NCI-H446 treated with DMSO at 0.1 percent for 48 hours (cell line): ENCODE measurements at regions not wholly inside any gene's neighbourhood (a gene's known extent, or its start where the extent isn't known, plus 50 kb on each side); places are given as distances from the start of the nearest gene placed in this dataset.
A peak's percentile ranks its signal among the peaks of the same experiment; 100 is the strongest.
"Not testable (repeated sequence)": the region's sequence is repeated elsewhere in the genome, so short reads cannot be mapped to it uniquely, and the experiment has no call there.

Source experiments
- DNase-seq: peaks from one replicate; lab custom pipeline; 2025; lab: John Stamatoyannopoulos, UW

DNA sequence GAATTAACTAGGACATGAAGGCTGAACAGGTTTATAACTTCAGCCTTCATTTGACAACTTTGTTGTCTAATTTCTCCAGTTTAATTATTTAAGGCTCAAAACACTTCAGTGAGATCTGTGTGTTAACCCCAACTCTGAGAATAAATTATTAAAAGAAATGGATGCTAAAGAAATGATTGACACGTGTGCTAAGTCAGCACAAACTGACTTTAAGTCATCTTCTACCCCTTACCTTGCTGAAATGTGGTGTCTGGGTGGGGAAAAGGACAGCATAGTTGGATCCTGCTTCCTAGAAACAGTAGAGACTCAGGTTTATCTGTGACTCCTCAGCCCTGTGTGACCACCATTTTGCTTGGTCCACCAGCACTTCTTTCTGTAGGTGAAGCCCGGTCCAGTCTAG, 324.8 kb upstream of the NPSR1 start:
- no peak for DNase-seq

DNA sequence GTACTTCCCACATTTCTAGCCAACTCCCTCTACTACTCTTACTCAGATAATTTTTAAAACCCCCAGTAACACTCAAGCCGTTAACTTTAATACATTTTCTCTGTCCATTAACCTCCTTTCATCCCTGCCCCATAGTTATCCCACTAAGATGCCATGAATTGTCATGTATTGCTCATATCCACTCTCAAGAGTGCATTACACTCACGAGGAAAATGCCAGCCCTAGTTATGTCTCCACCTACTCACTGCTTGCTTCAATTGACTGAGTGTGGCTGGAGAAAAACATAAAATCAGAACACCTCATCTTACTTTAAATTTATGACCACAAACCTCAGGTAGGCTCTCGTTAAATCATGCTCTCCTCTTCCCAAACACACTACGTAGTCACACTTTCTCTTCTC, 324.1 kb upstream of the NPSR1 start:
- no peak for DNase-seq

DNA sequence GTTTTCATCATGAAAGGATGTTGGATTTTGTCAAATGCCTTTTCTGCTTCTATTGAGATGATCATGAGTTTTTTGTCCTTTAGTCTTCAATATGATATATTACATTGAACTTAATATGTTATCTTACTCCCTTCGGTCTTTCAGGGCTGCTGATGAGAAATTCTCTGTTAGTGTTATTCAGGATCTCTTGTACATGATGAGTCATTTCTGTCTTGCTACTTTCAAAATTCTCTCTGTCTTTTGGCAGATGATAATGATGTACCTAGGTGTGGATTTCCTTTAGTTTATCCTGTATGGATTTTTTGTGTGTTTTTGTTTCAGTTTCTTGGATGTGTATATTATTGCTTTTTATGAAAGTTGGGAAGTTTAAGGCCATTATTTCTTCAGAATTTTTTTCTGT, 320.9 kb upstream of the NPSR1 start:
- no peak for DNase-seq

DNA sequence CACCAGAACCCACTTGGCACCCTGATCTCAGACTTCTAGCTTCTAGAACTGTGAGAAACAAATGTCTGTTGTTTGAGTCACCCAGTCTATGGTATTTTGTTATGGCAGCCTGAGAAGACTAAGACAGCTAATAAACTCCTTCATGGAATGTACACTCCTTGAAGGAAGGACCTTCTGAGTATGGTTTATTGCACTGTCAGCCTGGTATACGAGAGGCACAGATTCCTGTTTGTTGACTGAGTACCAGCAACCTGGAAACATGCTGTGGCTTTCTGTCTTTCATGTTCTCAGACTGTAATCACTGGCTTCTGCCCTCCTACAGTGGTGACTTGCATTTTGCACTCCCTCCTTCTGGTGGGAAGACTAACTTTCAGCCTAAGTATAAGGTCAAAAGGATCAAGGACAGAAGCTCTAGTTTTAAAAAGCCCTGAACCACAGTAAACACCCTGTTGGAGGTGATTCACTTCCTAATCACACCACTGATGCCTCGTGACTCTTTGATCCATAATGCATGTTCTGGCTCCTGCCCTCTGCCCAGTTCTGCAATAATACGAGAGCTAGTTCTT, 319.0 kb upstream of the NPSR1 start:
- no peak for DNase-seq

DNA sequence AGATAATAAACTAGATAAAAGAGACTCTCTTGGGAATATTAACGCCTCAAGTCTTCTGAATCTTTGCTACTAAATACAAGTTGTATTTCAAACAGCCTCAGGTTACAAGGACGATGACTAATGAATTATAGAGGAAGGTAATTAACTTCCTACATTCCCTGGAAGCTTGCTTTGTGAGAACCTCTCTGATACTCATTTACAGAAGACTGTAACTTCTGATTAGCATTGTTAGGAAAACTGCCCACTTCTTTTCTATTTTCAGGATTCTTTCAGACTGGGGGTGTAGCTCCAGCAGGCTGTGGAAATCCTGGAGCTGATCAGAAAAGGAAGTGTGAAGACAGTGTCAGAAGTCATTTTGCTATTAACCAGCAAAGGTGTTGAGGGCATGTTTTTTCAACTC, 316.7 kb upstream of the NPSR1 start:
- no peak for DNase-seq

DNA sequence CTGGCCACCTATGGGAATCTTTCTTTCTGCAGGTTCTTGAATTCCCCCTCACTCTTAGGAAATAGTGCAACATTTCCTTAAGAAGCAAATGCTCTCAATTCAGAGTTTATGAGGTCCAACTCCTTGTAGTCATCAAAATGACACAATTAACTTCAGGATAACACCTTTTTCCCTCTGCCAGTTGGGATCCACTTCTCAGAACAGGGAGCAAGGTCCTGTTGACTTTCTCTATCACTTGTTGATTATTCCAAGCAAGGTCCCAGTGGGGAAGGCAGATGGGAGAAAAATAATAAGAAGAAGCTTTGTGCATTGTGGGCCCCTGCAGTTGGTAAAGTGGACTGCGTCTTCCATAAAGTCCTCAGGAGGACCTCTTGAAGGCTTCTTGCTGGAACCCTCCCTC, 315.6 kb upstream of the NPSR1 start:
- DNase-seq: no peak

DNA sequence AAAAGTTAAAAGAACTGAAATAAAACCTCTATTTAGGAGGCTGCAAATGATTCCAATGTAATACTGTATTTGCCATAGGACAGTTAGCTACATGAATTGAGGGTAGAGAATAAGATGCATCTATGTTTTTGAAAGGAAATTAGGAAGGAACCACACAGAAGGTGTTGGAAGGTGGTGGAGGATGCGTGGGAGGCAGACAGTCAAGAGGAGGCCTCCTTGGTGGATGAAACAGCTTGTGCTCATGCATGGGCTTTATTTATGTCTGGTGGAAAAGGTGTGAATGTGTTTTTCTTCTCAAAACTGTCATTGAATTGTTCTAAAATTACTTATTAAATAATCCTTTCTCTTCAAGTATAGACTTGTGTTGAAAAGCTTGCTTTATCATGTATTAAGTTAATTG, 314.4 kb upstream of the NPSR1 start:
- no peak for DNase-seq

DNA sequence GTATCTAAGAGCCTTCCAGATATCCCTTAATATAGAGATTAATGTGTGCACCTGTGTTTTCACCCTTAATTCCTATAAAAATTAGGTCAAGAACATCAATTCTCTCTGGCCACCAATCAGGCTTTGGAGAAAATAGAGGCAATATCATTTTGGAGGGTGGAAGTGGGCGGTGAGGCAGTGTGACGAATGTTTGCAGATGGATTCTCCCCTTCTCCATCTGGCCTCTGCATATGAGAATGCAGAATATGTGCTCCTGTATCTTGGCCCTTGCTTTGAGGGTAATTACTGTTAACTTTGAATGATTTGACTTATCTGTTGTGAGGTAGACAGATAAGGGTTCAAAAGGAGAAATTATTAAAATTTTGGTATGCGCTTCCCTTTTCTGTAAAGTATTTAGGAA, 304.0 kb upstream of the NPSR1 start:
- DNase-seq: no peak

DNA sequence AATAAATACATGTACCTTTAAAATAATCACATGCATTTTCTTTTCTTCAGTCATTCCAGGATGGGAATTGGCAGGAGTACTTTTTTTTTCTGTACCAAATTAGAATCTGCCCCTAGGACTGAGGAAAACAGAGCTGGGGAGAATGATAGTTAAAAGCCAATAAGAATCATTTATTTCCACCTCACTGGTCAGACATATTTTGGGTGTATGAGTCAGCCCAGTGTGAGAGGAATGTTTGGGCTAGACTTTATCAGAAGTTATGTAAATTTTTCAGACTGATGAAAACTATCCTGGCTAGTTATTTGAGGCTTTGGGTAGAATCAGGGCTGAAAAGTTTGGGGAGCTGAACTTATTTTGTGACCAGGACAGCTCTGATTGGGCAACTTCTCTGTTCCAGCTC, 303.1 kb upstream of the NPSR1 start:
- DNase-seq: peak; percentile 21

DNA sequence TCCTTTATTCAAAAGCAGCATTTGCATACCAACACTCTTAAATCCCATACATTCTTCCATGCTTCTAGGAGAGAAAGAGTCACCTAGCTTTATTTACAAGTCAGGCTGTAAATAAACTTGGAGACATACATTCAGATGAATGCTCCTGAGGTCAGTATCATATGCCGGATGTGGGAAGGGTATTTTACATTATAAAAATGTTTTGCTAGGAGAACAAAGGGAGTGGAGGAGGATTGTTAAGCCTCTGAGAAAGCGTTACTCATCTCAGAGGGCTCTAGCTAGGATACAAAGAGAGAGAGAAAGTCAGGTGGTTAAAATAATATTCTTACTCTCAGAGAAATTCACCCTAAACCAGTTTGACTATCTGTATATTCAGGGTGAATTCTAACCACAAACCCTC, 300.9 kb upstream of the NPSR1 start:
- no peak for DNase-seq

DNA sequence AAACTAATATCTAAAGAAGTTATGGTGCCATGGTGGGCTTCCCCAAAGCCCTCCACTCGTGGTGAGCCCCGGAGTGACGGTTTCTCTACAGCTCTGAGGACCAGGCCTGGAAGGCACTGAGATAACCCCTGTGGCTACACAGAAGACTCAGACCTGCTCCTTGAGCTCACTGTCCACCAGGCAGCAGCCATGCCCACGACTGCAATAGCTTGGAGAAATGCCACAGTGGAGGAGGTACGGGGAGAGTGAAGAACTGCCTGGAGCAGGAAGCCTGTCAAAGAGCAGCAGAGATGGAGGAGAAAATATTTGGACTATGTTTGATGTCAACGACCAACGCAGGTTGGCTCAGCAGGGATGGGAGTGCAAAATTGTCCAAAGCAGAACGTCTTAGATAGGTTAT, 300.1 kb upstream of the NPSR1 start:
- no peak for DNase-seq

DNA sequence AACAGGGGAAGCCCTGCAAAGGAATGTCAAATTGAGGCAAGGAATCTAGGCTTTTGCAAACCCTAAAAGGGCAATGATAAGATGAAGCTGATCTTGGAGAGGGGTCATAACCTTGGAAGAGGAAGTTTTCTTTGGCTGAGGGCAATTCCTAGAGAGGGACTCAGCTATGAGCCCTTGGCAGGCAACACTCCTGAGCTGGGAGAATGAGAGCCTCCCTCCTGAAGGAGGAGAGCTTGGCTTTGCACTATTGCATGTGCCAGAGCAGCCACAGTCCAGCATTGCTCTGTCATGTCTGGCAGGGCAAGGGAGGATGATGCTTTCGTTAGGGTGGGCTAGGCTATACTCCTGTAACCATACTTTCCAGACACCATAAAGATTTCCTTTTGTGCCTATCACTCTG, 299.4 kb upstream of the NPSR1 start:
- not testable (repeated sequence) for DNase-seq

DNA sequence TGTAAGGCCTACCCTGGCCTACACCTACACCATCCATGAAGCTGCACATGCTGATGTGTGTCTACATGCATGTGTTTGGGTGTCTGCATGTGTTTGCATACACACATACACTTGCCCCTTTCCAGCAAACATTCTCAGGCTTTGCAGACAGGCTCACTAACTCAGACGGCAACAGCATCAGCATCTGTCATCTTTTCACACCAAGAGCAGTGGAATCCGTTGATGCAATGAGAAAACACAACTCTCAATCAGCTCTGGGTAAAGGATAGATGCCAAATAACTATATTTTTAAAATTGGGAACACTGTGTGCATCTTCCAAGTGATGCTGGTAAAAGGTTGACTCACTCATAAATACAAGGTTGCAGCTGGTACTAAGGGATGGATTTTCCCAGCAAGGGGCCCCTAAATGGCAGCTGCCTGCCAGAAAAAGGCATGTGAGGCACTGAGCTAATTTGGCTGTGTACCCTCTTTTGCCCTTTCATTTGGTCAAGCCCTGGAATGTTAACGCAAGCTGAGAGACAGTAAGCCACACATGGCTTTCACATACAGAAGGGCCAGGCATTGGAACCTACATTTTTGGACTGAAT, 296.3 kb upstream of the NPSR1 start:
- no peak for DNase-seq

DNA sequence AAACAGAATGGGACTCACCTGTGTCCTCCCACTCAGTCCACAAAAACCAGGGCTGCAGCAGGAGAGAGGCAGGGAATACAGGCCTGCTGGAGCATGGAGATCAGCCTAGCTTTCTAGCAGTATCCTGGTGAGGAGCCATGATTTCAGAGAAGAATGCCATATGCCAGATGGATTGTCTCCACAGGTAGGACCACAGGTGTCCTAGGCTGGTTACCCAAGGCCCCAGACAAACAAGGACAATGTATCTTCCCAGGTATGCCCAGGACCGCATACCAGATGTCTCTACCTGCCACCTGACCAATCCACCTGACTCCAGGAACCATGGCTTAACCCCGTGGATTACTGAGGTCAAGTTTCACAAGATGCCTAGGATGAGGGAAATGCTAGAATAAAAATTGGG, 295.4 kb upstream of the NPSR1 start:
- no peak for DNase-seq

DNA sequence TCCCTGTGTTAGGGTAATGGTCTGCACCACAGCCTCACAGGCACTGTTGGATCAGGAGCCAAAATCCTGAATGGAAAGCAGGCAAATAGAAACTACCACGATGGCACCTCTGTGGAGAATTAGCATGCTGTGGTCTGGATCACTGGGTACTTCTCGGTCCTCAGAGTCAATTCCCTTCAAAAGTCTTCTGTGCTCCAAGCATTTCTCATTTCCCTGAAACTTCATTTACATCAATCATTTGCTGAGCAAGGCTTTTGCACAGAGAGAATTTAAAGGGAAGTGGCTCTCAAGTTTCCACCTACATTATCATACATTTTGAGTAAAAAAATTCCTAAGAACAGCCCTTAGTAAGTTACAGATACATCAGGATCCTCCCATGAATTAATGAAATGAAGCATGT, 293.9 kb upstream of the NPSR1 start:
- no peak for DNase-seq

DNA sequence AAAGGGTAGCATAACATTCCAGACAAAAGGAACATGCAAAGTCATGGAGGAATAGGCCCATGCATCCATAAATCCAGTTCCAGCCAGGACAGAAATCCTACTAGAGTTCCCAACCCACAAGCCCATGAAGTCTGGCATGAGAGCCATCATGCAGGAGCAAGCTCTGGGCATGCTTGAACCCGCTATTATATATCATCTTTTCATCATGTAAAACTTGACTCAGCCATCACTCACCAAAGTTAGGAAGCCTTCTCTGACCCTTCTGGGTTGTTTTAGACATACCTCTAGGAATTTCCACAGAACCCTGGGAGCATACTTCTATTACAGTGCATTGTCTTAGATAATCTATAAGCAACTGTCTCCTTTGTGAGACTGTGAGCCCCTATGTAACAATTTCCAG, 293.0 kb upstream of the NPSR1 start:
- no peak for DNase-seq

DNA sequence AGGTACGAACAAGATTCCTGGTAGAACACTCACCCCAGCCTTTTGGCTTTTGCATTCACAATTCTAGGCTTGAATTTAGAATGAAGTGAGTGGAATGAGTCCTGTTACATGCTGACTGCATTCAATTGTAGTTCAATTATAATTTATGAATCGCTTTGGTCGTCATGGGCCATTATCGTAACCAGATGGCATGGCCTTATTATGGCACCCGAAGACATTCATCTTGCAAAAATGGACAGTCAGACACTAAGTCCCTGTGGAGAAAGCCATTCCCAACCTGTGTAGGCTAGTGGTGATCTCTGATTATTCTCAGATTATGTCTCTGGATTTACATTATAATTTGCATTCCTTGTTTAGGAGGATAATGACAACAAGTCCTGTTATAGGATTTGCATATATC, 292.4 kb upstream of the NPSR1 start:
- DNase-seq: no peak

DNA sequence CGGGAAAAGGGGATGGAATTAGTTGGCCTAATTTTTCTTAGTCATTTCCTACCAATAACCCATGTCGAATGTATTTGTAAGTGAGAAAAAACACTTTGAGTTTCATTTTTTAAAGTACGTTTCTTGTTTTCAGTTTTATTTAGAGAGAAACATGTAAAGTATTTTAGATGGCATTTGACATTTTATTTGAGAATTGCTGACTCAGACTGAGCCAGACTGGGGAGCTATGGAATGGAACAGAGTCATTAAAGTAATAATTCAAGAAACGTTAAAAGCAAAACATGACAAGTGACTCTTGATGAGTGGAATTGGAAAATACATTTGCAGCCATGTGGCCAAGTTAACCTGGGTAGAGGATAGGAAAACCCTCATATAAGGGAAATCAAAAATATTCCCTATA, 286.1 kb upstream of the NPSR1 start:
- no peak for DNase-seq

DNA sequence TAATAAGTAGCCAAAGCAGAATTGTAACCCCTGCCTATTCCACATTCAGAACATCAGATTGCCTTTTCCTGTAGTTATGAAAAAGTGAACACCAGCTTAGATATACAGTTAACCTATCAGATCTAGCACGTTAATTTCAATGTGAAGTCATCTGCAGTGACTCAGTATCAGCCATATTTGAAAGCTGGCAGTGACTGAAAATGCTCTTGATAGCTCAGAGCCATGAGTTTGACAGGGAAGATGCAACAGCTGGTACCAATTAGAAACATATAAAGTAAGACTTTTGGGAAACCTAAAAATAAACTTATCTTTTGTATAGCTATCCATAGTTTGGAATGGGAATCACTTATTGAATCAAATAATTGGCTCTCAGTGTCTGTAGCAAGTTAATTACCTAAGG, 284.1 kb upstream of the NPSR1 start:
- DNase-seq: no peak

DNA sequence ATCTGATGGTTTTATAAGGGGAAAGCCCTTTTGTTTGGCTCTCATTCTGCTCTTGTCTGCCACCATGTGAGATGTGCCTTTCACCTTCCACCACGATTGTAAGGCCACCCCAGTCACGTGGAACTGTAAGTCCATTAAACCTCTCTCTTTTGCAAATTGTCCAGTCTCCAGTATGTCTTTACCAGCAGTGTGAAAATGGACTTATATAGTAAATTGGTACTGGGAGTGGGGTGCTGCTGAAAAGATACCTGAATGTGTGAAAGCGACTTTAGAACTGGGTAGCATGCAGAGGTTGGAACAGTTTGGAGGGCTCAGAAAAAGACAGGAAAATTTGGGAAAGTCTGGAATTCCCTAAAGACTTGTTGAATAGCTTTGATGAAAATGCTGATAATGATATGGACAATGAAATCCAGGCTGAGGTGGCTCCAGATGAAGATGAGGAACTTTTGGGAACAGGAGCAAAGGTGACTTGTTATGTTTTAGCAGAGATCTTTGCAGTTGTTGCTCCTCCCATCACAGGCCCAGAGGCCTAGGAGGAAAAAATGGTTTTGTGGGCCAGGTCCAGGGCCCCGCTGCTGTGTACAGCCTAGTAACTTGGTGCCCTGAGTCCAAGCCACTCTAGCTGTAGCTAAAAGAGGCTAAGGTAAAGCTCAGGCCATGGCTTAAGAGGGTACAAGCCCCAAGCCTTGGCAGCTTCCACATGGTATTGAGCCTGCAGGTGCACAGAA, 275.7 kb upstream of the NPSR1 start:
- no peak for DNase-seq

DNA sequence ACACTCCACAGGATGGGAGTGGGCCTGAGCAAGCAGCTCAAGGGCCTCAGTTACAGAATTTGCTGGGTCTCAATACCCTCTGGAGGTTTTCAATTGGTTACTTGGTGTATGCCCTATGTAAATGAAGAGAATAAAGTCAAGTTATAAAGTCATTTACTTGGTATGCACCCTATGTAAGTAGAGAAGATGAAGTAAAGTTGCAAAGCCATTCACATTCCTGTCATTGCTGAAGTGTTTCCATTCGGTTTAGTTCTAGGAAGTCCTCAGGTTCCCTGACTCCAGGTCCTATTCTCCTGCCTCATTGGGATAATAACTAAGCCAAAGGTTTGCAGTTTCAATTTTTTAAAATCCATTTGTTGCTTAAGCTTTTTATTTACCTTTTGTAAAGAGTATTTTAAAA, 272.6 kb upstream of the NPSR1 start:
- no peak for DNase-seq

DNA sequence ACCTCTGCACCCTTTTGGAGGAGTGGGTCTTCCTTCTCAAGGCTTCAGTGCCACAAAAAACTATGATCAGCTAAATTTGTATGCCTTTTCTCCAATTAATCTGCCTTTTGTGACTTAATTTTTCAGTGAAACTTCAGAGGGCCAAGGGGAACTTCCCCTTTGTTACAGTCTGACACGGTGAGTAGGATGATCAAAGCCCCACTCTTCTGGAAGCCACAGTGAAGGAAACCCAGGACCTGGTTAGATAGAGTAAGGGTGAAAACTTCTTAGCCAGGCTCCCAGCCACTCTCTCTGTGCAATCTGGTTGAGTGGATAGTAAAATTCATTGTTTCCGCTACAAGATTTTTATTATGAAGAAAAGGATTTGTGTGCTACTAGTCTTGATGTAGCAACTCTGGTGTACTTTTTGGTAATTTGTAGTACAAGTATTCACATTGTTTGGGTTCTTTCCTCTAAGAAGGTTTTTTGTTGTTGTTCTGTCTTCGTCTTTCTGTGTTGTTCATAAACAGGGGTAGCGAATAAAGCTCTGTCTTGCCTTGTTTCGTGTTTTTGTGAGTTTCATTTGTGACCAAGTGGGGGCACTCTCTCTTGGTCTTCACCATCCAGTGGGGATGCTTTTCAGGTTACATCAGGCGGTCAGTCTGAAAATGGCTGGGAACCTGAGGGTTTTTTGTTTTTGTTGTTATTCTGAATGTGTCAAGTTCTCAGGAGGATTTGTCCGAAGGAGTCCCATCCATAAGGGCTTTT, 268.5 kb upstream of the NPSR1 start:
- no peak for DNase-seq

DNA sequence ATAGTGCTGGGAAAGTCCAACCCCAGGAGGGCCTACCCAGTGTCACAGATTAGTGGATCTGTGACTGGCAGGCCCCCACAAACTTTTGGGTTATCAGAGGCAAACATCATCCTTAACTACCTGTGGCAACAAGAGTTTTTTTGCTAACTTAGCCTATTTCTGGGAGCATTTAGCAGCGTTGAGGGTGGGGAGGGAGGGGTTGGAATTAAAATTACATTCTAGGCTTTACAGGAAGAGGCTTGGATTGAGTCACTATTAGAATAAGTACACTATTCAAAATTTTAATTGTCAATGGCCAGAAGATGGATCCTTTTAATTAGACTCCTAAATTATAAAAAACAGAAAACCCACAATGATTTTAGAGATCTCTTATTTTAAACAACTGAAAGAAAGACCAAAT, 267.9 kb upstream of the NPSR1 start:
- DNase-seq: no peak
